ENCODE measurements at regions not wholly inside any gene's neighbourhood (a gene's known extent, or its start where the extent isn't known, plus 50 kb on each side); places are given as distances from the start of the nearest gene placed in this dataset.
A peak's percentile ranks its signal among the peaks of the same experiment; 100 is the strongest.
"Not testable (repeated sequence)": the region's sequence is repeated elsewhere in the genome, so short reads cannot be mapped to it uniquely, and the experiment has no call there.

DNA sequence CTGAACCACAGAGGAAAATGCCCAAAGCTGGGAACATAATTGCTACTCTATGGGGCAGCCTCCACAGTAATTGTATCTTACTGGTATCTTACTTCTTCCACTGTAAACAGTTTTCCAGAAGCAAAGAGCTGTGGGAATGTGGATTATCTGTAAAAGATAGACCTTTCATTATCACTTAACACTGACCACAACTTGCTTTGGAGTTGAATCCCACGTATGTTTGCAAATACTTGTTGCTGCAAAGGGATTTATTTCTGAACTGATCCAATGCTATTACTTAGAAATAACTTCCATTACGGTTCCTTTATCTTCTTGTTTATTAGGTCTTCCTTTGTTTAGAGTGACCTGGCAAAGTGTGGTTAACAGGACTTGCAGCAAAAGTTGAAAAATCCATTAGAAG, 218.1 kb downstream of the KCTD12 start:
- H3K4me3 ChIP-seq (ENCODE audit: low read depth, poor library complexity, severe bottlenecking): no peak overlapping the region
- intact Hi-C loops (cut with DNase I; ENCODE audit: low total_unique reads): no loop called here
- DNase-seq (ENCODE audit: low spot score in 2 of 2): no peak
- no peak for TF ChIP-seq POLR2A (IDR thresholded peaks at IDR 0.05)
- TF ChIP-seq, protein P1, sequence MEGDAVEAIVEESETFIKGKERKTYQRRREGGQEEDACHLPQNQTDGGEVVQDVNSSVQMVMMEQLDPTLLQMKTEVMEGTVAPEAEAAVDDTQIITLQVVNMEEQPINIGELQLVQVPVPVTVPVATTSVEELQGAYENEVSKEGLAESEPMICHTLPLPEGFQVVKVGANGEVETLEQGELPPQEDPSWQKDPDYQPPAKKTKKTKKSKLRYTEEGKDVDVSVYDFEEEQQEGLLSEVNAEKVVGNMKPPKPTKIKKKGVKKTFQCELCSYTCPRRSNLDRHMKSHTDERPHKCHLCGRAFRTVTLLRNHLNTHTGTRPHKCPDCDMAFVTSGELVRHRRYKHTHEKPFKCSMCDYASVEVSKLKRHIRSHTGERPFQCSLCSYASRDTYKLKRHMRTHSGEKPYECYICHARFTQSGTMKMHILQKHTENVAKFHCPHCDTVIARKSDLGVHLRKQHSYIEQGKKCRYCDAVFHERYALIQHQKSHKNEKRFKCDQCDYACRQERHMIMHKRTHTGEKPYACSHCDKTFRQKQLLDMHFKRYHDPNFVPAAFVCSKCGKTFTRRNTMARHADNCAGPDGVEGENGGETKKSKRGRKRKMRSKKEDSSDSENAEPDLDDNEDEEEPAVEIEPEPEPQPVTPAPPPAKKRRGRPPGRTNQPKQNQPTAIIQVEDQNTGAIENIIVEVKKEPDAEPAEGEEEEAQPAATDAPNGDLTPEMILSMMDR (IDR thresholded peaks at IDR 0.05): no peak
- 86 to 87% methylated on average over 2 of the region's 2 CpGs for WGBS, 2 donors

DNA sequence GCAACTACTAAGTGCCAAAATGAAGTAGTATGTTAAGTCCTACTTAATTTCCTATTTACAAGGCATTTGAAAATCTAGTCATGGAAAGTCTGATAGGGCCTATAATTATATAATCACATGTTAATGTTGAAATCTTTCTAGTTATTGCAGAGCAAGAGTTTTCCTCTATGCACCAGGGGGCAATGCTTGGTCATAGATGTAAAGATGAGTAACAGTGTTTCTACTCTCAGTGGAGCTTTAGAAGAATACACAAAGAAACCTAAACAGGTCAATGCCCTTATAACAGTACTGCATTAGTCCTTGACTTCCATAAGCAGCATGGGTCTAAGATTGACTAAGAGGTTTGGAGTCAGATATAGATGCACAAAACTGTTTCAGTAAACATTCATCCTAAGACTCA, 218.7 kb downstream of the KCTD12 start:
- intact Hi-C loops (cut with DNase I; ENCODE audit: low total_unique reads): no loop called here
- no peak overlapping the region for H3K4me3 ChIP-seq (ENCODE audit: low read depth, poor library complexity, severe bottlenecking)
- TF ChIP-seq POLR2A (IDR thresholded peaks at IDR 0.05): no peak
- TF ChIP-seq, protein P1 (IDR thresholded peaks at IDR 0.05): no peak
- DNase-seq (ENCODE audit: low spot score in 2 of 2): peak in 1 of 2 donors; percentile 21

DNA sequence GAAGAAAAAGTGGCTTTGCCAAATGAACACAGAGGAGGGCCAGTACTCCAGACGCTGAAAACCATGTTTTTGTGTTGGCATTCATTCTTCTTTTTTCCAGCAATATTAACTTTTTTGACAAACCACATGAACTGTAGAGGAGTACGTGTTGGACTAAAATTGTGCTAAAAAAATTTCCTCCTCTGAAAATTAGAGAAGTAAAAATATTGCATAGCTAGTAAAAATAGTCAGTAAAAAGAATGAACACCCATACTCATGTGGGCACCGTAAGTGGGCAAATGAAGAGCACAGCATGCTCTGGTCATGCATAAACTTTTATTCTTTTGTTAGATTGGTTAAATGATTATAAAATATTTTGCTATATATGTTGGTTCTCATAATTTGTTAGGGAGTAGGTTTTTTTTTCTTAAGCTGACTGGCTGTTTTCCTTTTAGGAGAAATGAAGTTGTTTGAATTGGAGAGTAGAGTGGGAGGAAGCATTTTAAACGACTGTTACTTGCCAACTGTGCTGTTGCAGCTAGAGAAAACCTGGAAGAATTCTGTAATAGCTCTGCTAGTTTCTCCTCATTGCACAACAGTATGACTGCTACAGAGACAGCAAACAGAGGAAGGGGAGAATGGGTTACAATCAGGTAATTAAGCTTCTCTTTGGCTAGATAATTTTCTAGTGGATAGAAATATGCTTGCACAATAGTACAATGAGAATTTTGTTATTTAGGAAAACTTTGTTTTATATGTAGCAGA, 222.4 kb downstream of the KCTD12 start:
- intact Hi-C loops (cut with DNase I; ENCODE audit: low total_unique reads): no loop called here
- no peak overlapping the region for H3K4me3 ChIP-seq (ENCODE audit: low read depth, poor library complexity, severe bottlenecking)
- no peak for DNase-seq (ENCODE audit: low spot score in 2 of 2)
- TF ChIP-seq POLR2A (IDR thresholded peaks at IDR 0.05): no peak
- TF ChIP-seq, protein P1 (IDR thresholded peaks at IDR 0.05): no peak
- 43% methylated on average over 4 of the region's 4 CpGs for WGBS, 2 donors

DNA sequence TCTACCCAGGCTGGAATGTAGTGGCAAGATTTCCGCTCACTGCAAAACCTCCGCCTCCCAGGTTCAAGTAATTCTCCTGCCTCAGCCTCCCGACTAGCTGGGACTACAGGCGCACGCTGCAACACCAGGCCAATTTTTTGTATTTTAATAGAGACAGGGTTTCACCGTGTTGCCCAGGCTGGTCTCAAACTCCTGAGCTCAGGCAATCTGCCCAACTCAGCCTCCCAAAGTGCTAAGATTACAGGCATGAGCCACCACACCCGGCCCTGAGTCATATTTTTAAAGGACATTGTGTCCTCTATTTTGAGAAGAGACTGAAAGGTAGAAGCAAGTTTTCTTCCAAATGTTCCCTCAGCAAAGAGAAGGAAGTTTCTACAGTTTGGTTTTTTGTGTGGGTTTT, 227.1 kb downstream of the KCTD12 start:
- DNase-seq (ENCODE audit: low spot score in 2 of 2): peak in 1 of 2 donors; percentile 33
- H3K4me3 ChIP-seq (ENCODE audit: low read depth, poor library complexity, severe bottlenecking); intact Hi-C loops (cut with DNase I; ENCODE audit: low total_unique reads): not testable (repeated sequence)
- WGBS, 2 donors: 66 to 76% methylated on average over 7 of the region's 7 CpGs

DNA sequence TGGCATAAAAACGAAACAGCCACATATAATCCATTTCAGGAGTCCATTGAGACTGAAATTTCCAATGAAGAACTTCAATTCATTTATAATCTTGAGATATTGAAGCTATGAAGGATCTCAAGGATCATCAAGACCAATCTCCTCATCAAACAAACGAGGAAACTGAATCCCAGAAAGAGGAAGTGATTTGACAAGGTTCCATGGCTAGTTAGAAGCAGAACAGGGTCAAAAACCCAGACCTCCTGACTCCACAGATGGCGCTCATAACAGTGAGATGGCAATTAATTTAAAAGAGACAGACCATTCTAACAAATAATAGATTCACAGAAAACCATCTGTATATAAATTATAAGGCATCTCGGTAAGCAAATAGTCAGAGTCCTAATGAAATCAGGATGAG, 229.7 kb downstream of the KCTD12 start:
- 72 to 75% methylated on average over 4 of the region's 4 CpGs for WGBS, 2 donors
- intact Hi-C loops (cut with DNase I; ENCODE audit: low total_unique reads): no loop called here
- no peak for DNase-seq (ENCODE audit: low spot score in 2 of 2)
- no peak overlapping the region for H3K4me3 ChIP-seq (ENCODE audit: low read depth, poor library complexity, severe bottlenecking)
- TF ChIP-seq, protein P1 (IDR thresholded peaks at IDR 0.05): no peak
- no peak for TF ChIP-seq POLR2A (IDR thresholded peaks at IDR 0.05)

DNA sequence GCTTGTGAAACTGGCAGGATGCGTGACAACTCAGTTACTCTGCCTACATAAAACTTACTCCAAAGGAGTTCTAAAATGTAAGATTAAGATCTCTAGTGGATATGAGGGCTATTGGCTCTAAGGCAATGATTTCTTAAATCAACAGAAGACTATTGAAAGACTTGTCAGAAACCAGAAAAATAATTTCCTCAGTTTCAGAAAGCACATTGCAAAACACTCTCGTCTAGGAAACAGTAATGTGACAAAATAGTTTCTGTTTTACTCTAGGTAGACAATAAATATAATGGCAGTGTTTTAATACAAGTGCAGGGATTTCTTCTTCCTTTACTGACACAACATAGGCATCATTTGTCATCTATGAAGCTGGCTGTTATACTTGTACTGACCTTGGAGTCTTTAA, 230.1 kb downstream of the KCTD12 start:
- TF ChIP-seq, protein P1 (IDR thresholded peaks at IDR 0.05): no peak
- TF ChIP-seq POLR2A (IDR thresholded peaks at IDR 0.05): no peak
- intact Hi-C loops (cut with DNase I; ENCODE audit: low total_unique reads): no loop called here
- WGBS, 2 donors: 63 to 70% methylated on average over 2 of the region's 2 CpGs
- no peak overlapping the region for H3K4me3 ChIP-seq (ENCODE audit: low read depth, poor library complexity, severe bottlenecking)
- DNase-seq (ENCODE audit: low spot score in 2 of 2): no peak
